ENCODE measurements at regions not wholly inside any gene's neighbourhood (a gene's known extent, or its start where the extent isn't known, plus 50 kb on each side); places are given as distances from the start of the nearest gene placed in this dataset.

- no peak for TF ChIP-seq TAF1 (IDR thresholded peaks at IDR 0.05; ENCODE audit: low read depth, low read length)
- no peak for TF ChIP-seq CTCF (IDR thresholded peaks at IDR 0.05; ENCODE audit: control extremely low read depth in 1 of 3, insufficient read depth in 1 of 3, low read depth in 1 of 3, low read length in 3 of 3)
- no peak for TF ChIP-seq POLR2A (IDR thresholded peaks at IDR 0.05; ENCODE audit: control extremely low read depth in 1 of 2, low read depth in 2 of 2, low read length in 2 of 2)
- TF ChIP-seq POLR2AphosphoS5 (IDR thresholded peaks at IDR 0.05; ENCODE audit: low read depth, low read length) = no peak
- TF ChIP-seq GTF2F1 (IDR thresholded peaks at IDR 0.05; ENCODE audit: borderline replicate concordance, low read depth, low read length) = no peak
- no peak for TF ChIP-seq SIRT6 (IDR thresholded peaks at IDR 0.05; ENCODE audit: low read length)
- no peak for TF ChIP-seq BRCA1 (IDR thresholded peaks at IDR 0.05; ENCODE audit: low read depth, low read length)
- TF ChIP-seq KDM1A (IDR thresholded peaks at IDR 0.05; ENCODE audit: borderline replicate concordance, low read length) = no peak
- no peak for TF ChIP-seq ATF3 (IDR thresholded peaks at IDR 0.05; ENCODE audit: insufficient read depth, low read depth, low read length)
- no peak for TF ChIP-seq TBP (IDR thresholded peaks at IDR 0.05; ENCODE audit: low read depth, low read length)
Observed at GRCh38 chr12:111123390-111123789, 203.0 kb upstream of the MYL2 start.
